OCI-LY7 (cell line): ENCODE measurements at regions not wholly inside any gene's neighbourhood (a gene's known extent, or its start where the extent isn't known, plus 50 kb on each side); places are given as distances from the start of the nearest gene placed in this dataset.

Source experiments
- BruUV-seq: library from RNA; stranded (reverse); fragments of 400-500 nt; replicated peaks from 2 replicates; lab custom pipeline; 2021; lab: Mats Ljungman, UMichigan
- CTCF ChIA-PET: fragments of 300-600 bp; sonication (Branson Sonifier 250); formaldehyde crosslinking; loops from one replicate; lab custom pipeline; 2022; ENCODE audit warnings: antibody characterized with exemption; ENCODE audit not compliant: unreplicated experiment; lab: Charles Lee
- POLR2A ChIA-PET: fragments of 300-600 bp; sonication (Branson Sonifier 250); formaldehyde crosslinking; loops from one replicate; lab custom pipeline; 2022; ENCODE audit warnings: antibody characterized with exemption; lab: Charles Lee
- DNase-seq: peaks from one replicate; pipeline ENCODE4 v3.0.0-alpha.2; 2015; ENCODE audit warnings: low spot score
- H2AFZ ChIP-seq: fragments of 200-600 bp; sonication (generic), shearing (Covaris generic); 2 replicates; pipeline ENCODE4 v1.6.1; 2014; ENCODE audit warnings: mild to moderate bottlenecking, antibody characterized with exemption, low read length, moderate library complexity
- H3K27ac ChIP-seq: fragments of 200-600 bp; sonication (generic); 2 replicates; pipeline ENCODE4 v1.5.1; 2014; ENCODE audit warnings: mixed run types, low read depth, mild to moderate bottlenecking, moderate library complexity, low read length, inconsistent platforms; ENCODE audit not compliant: poor library complexity, severe bottlenecking
- H3K36me3 ChIP-seq: fragments of 200-600 bp; sonication (generic); 2 replicates; pipeline ENCODE4 v1.6.1; 2014; ENCODE audit warnings: mild to moderate bottlenecking, antibody characterized with exemption, low read length, moderate library complexity, mixed read lengths; ENCODE audit not compliant: insufficient read depth
- H3K4me1 ChIP-seq: fragments of 200-600 bp; sonication (generic); 2 replicates; pipeline ENCODE4 v1.5.1; 2014; ENCODE audit warnings: mild to moderate bottlenecking, low read length; ENCODE audit not compliant: insufficient read depth, poor library complexity, severe bottlenecking
- H3K4me2 ChIP-seq: fragments of 200-600 bp; sonication (generic); 2 replicates; pipeline ENCODE4 v1.6.1; 2014; ENCODE audit warnings: mild to moderate bottlenecking, low read length
- H3K4me3 ChIP-seq: fragments of 200-600 bp; sonication (generic); 2 replicates; pipeline ENCODE4 v1.5.1; 2014; ENCODE audit warnings: mild to moderate bottlenecking, low read depth, low read length; ENCODE audit not compliant: poor library complexity, severe bottlenecking
- H3K79me2 ChIP-seq: fragments of 200-600 bp; sonication (generic); 2 replicates; pipeline ENCODE4 v1.6.1; 2016; ENCODE audit warnings: low read depth, mild to moderate bottlenecking, low read length, moderate library complexity, mixed read lengths; ENCODE audit not compliant: insufficient read depth
- H3K9me2 ChIP-seq: fragments of 200-600 bp; sonication (generic); 2 replicates; pipeline ENCODE4 v1.6.1; 2016; ENCODE audit warnings: mild to moderate bottlenecking, low read length, mixed read lengths; ENCODE audit not compliant: insufficient read depth
- H3K9me3 ChIP-seq: fragments of 200-600 bp; sonication (generic); 2 replicates; pipeline ENCODE4 v1.6.1; 2014; ENCODE audit warnings: mild to moderate bottlenecking, mixed run types, low read length, mixed read lengths
- H4K20me1 ChIP-seq: fragments of 200-600 bp; sonication (generic); 2 replicates; pipeline ENCODE4 v1.6.1; 2014; ENCODE audit warnings: mild to moderate bottlenecking, antibody characterized with exemption, low read length, moderate library complexity, mixed read lengths; ENCODE audit not compliant: insufficient read depth
- EZH2phosphoT487 ChIP-seq: fragments of 200-600 bp; sonication (generic); IDR thresholded peaks from 2 replicates; pipeline ENCODE4 v1.6.1; 2018; ENCODE audit warnings: low read depth, borderline replicate concordance, mild to moderate bottlenecking, mixed run types, antibody characterized with exemption, low read length, moderate library complexity, mixed read lengths
- intact Hi-C: fragments of 100-400 bp; cut with micrococcal nuclease; formaldehyde crosslinking; loops from one replicate; pipeline ENCODE4 v1.10.0; 2022; ENCODE audit not compliant: unreplicated experiment
- TF ChIP-seq, protein P1 (sequence below): fragments of 200-600 bp; sonication (generic); conservative IDR thresholded peaks from 2 replicates; pipeline ENCODE4 v1.5.1; 2014; ENCODE audit warnings: mild to moderate bottlenecking, antibody characterized with exemption, low read length, moderate library complexity, mixed read lengths

GRCh38 chr11:92854952-92855351, 114.5 kb upstream of the MTNR1B start:
- Histone ChIP-seq H4K20me1 (no peaks in the 10 kb centered on the region), H3K4me3 (no peak overlapping the region), H3K79me2 (no peaks in the 10 kb centered on the region), H3K36me3 (no peaks in the 10 kb centered on the region), H2AFZ (no peak overlapping the region), H3K9me2 (no peaks in the 10 kb centered on the region), H3K27ac (no peak overlapping the region), H3K9me3 (no peaks in the 10 kb centered on the region), H3K4me1 (no peaks in the 10 kb centered on the region), H3K4me2 (no peak overlapping the region)
- intact Hi-C loops, result no loop called here
- BruUV-seq, result no TSS peak
- POLR2A ChIA-PET, result interaction anchor here (0.7 kb wide), 1 partner anchor 845 kb away, joined by 3 read pairs; no protein-coding TSS in a partner anchor
- no peak for DNase-seq
- CTCF ChIA-PET, result no interaction called here
- no peak for TF ChIP-seq EZH2phosphoT487
- TF ChIP-seq, protein P1, sequence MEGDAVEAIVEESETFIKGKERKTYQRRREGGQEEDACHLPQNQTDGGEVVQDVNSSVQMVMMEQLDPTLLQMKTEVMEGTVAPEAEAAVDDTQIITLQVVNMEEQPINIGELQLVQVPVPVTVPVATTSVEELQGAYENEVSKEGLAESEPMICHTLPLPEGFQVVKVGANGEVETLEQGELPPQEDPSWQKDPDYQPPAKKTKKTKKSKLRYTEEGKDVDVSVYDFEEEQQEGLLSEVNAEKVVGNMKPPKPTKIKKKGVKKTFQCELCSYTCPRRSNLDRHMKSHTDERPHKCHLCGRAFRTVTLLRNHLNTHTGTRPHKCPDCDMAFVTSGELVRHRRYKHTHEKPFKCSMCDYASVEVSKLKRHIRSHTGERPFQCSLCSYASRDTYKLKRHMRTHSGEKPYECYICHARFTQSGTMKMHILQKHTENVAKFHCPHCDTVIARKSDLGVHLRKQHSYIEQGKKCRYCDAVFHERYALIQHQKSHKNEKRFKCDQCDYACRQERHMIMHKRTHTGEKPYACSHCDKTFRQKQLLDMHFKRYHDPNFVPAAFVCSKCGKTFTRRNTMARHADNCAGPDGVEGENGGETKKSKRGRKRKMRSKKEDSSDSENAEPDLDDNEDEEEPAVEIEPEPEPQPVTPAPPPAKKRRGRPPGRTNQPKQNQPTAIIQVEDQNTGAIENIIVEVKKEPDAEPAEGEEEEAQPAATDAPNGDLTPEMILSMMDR, result no peak

DNA sequence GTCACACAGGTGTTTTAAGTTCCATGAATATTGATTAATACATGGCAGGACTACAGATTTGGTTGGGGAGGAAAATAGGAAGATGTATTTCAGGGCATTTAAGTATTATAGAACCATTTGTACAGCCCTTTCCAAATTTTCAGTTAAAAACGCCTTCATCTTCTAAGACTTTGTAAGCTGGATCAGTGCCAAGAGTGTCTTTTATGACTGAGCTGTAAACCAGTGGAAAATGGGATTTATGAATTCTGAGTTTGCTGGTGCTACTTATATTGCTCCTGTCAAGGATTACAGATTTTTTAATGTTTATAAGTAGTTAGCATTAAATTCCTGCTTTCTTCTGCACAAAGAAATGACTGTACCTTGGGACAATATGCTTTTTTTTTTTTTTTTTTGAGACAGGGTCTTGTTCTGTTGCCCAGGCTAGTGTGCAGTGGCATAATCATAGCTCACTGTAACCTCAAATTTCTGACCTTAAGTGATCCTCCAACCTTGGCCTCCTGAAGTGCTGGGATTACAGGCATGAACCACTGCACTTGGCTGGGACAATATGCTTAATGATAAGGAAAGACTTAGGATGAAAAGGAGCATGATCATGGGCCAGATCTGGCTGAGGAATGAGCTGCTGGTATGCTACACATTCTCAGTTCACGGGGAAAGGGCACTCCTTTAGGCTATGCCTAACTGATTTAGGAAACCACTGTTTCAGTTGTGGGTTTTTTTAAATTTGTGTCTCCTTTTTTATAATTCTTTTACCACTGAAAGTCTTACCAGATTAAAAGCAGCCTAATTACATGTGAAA, 113.6 kb upstream of the MTNR1B start:
- Histone ChIP-seq H3K79me2 (no peaks in the 10 kb centered on the region), H4K20me1 (no peaks in the 10 kb centered on the region), H3K9me2 (no peaks in the 10 kb centered on the region), H3K4me3 (no peak overlapping the region), H3K4me2 (no peak overlapping the region), H3K4me1 (no peaks in the 10 kb centered on the region), H3K27ac (no peak overlapping the region), H3K36me3 (no peaks in the 10 kb centered on the region), H2AFZ (no peak overlapping the region), H3K9me3 (no peaks in the 10 kb centered on the region)
- TF ChIP-seq, protein P1, result no peak
- TF ChIP-seq EZH2phosphoT487, result no peak
- ChIA-PET CTCF (no interaction called here), POLR2A (interaction anchor here (0.6 kb wide), 1 partner anchor 65 kb away, joined by 3 read pairs; no protein-coding TSS in a partner anchor)
- DNase-seq, result no peak
- intact Hi-C loops, result no loop called here
- no TSS peak for BruUV-seq

- Histone ChIP-seq H2AFZ (no peak overlapping the region), H3K4me3 (no peak overlapping the region), H3K79me2 (no peaks in the 10 kb centered on the region), H3K9me3 (no peaks in the 10 kb centered on the region), H3K36me3 (no peaks in the 10 kb centered on the region), H4K20me1 (no peaks in the 10 kb centered on the region), H3K27ac (no peak overlapping the region), H3K4me1 (no peaks in the 10 kb centered on the region), H3K9me2 (no peaks in the 10 kb centered on the region), H3K4me2 (no peak overlapping the region)
- TF ChIP-seq, protein P1, result no peak
- no peak for TF ChIP-seq EZH2phosphoT487
- no peak for DNase-seq
- CTCF ChIA-PET, result no interaction called here
- POLR2A ChIA-PET, result interaction anchor here (1.4 kb wide), 1 partner anchor 11 kb away, joined by 3 read pairs; no protein-coding TSS in a partner anchor
- no TSS peak for BruUV-seq
- intact Hi-C loops, result no loop called here
Measured at GRCh38 chr11:92857407-92857806, 112.0 kb upstream of the MTNR1B start.
